ENCODE measurements at regions not wholly inside any gene's neighbourhood (a gene's known extent, or its start where the extent isn't known, plus 50 kb on each side); places are given as distances from the start of the nearest gene placed in this dataset.

- no peak for TF ChIP-seq GATA3 (IDR thresholded peaks at IDR 0.05; ENCODE audit: low read depth, low read length)
- no peak for TF ChIP-seq GATA2 (IDR thresholded peaks at IDR 0.05; ENCODE audit: low read depth, low read length)
Measured at GRCh38 chr6:104563306-104563705, 296.4 kb downstream of the HACE1 start.

GRCh38 chr6:104559435-104560202 is 300.1 kb downstream of the HACE1 start:
- TF ChIP-seq GATA2 (IDR thresholded peaks at IDR 0.05; ENCODE audit: low read depth, low read length), result no peak
- TF ChIP-seq GATA3 (IDR thresholded peaks at IDR 0.05; ENCODE audit: low read depth, low read length), result no peak

GRCh38 chr6:104558746-104559145 is 301.0 kb downstream of the HACE1 start:
- TF ChIP-seq GATA3 (IDR thresholded peaks at IDR 0.05; ENCODE audit: low read depth, low read length) (no peak), GATA2 (IDR thresholded peaks at IDR 0.05; ENCODE audit: low read depth, low read length) (no peak)

- TF ChIP-seq GATA2 (IDR thresholded peaks at IDR 0.05; ENCODE audit: low read depth, low read length) (no peak), GATA3 (IDR thresholded peaks at IDR 0.05; ENCODE audit: low read depth, low read length) (no peak)
Measured at GRCh38 chr6:104548297-104548696, 311.4 kb downstream of the HACE1 start.

- TF ChIP-seq GATA3 (IDR thresholded peaks at IDR 0.05; ENCODE audit: low read depth, low read length) (no peak), GATA2 (IDR thresholded peaks at IDR 0.05; ENCODE audit: low read depth, low read length) (no peak)
Measured at GRCh38 chr6:104541411-104541810, 318.3 kb downstream of the HACE1 start.

- no peak for TF ChIP-seq GATA2 (IDR thresholded peaks at IDR 0.05; ENCODE audit: low read depth, low read length)
- TF ChIP-seq GATA3 (IDR thresholded peaks at IDR 0.05; ENCODE audit: low read depth, low read length), result no peak
Measured at GRCh38 chr6:104540743-104541142, 319.0 kb downstream of the HACE1 start.

- no peak for TF ChIP-seq GATA3 (IDR thresholded peaks at IDR 0.05; ENCODE audit: low read depth, low read length)
- TF ChIP-seq GATA2 (IDR thresholded peaks at IDR 0.05; ENCODE audit: low read depth, low read length), result no peak
Measured at GRCh38 chr6:104539173-104539572, 320.5 kb downstream of the HACE1 start.

GRCh38 chr6:104537872-104538271 is 321.8 kb downstream of the HACE1 start:
- no peak for TF ChIP-seq GATA2 (IDR thresholded peaks at IDR 0.05; ENCODE audit: low read depth, low read length)

- no peak for TF ChIP-seq GATA3 (IDR thresholded peaks at IDR 0.05; ENCODE audit: low read depth, low read length)
- TF ChIP-seq GATA2 (IDR thresholded peaks at IDR 0.05; ENCODE audit: low read depth, low read length), result no peak
Measured at GRCh38 chr6:104537180-104537579, 322.5 kb downstream of the HACE1 start.

- no peak for TF ChIP-seq GATA2 (IDR thresholded peaks at IDR 0.05; ENCODE audit: low read depth, low read length)
- no peak for TF ChIP-seq GATA3 (IDR thresholded peaks at IDR 0.05; ENCODE audit: low read depth, low read length)
Measured at GRCh38 chr6:104532462-104532861, 327.3 kb downstream of the HACE1 start.

- TF ChIP-seq GATA3 (IDR thresholded peaks at IDR 0.05; ENCODE audit: low read depth, low read length), result no peak
- no peak for TF ChIP-seq GATA2 (IDR thresholded peaks at IDR 0.05; ENCODE audit: low read depth, low read length)
Measured at GRCh38 chr6:104531646-104532045, 328.1 kb downstream of the HACE1 start.

GRCh38 chr6:104527761-104528415 is 331.8 kb downstream of the HACE1 start:
- TF ChIP-seq GATA2 (IDR thresholded peaks at IDR 0.05; ENCODE audit: low read depth, low read length), result no peak
- no peak for TF ChIP-seq GATA3 (IDR thresholded peaks at IDR 0.05; ENCODE audit: low read depth, low read length)

- TF ChIP-seq GATA3 (IDR thresholded peaks at IDR 0.05; ENCODE audit: low read depth, low read length) (no peak), GATA2 (IDR thresholded peaks at IDR 0.05; ENCODE audit: low read depth, low read length) (no peak)
Measured at GRCh38 chr6:104527311-104527710, 332.4 kb downstream of the HACE1 start.

- TF ChIP-seq GATA2 (IDR thresholded peaks at IDR 0.05; ENCODE audit: low read depth, low read length) (no peak), GATA3 (IDR thresholded peaks at IDR 0.05; ENCODE audit: low read depth, low read length) (no peak)
Measured at GRCh38 chr6:104526376-104526775, 333.3 kb downstream of the HACE1 start.

- TF ChIP-seq GATA2 (IDR thresholded peaks at IDR 0.05; ENCODE audit: low read depth, low read length) (peak; percentile 90), GATA3 (IDR thresholded peaks at IDR 0.05; ENCODE audit: low read depth, low read length) (peak; percentile 66)
Measured at GRCh38 chr6:104525677-104526322, 333.9 kb downstream of the HACE1 start.

Measured in SH-SY5Y (cell line).